GM18511 (cell line): ENCODE measurements at regions not wholly inside any gene's neighbourhood (a gene's known extent, or its start where the extent isn't known, plus 50 kb on each side); places are given as distances from the start of the nearest gene placed in this dataset.
A peak's percentile ranks its signal among the peaks of the same experiment; 100 is the strongest.

Source experiments
- ATAC-seq: cut with Tn5 transposase; IDR thresholded peaks from one replicate; pipeline ENCODE4 v1.9.1; 2021; ENCODE audit warnings: mild to moderate bottlenecking, moderate library complexity; ENCODE audit not compliant: unreplicated experiment

- ATAC-seq: peak; percentile 58
These were observed 55.6 kb upstream of the PPP2R5C start for GRCh38 chr14:101705733-101706508.

DNA sequence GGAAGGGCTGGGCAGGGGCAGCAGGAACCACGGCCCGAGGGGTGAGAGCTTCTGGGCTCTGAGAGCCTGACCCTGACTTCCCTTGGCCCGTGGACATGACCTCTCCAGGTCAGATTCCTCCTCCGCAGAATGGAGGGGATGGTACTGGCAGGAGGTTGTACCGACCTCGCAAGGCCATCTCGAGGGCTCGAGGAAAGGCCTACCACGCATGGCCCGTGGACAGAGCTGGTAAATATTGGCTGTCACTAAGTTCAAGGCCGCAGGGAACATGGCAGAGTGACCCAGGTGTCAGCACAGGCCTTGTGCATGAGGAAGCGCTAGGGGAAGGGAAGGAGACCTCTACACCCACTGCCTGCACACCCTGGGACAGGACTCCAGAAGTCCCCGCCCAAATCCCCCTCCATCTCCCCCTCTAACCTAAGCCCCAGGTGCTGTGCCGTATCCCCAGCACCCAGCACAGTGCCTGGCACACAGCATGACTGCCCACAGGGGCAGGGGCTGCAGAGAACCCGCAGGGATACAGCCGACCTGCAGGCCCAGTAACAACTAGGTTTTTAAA lies 54.9 kb upstream of the PPP2R5C start:
- no peak for ATAC-seq

DNA sequence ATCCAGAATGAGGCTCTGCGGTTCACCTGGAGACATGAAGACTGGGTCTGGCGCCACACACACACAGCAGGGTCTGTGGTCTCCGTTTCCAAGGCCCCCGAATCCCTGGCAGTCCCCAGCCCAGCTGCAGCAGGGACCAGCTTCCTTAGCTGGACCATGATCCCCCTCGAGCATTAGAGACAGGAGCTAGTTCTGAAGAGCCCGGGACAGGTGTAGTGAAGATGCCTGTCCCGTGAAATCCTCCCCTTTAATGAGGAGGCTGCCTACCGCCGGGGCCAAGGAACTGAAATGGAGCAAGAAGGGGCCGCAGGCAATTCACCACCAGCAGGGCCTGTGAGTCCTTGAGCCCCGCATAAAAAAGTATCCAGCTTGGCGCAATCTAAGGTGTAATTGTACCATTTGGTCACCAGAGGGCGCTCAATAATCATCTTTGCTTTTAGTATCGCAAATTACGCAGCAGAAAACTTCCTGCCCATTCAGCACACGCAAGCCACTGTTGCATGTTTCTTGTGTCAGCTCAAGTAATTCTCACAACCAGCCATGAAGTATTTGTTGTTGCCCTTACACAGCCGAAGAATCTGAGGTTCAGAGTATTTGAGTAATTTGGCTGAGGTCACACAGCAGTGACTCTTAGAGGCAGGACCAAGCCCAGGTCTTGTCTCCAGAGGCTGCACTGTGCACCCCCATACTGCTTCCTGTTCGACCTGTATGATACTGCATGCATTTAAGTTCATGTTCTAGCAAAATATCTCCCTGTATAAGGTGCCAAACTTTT lies 54.3 kb upstream of the PPP2R5C start:
- ATAC-seq: peak; percentile 55

GRCh38 chr14:101707863-101708620 lies 53.5 kb upstream of the PPP2R5C start:
- ATAC-seq: no peak

- ATAC-seq: no peak
These were observed 52.5 kb upstream of the PPP2R5C start for GRCh38 chr14:101708853-101709532.

GRCh38 chr14:101709533-101709881 lies 52.0 kb upstream of the PPP2R5C start:
- ATAC-seq: no peak

- ATAC-seq: no peak
These were observed 51.3 kb upstream of the PPP2R5C start for GRCh38 chr14:101709962-101710931.

DNA sequence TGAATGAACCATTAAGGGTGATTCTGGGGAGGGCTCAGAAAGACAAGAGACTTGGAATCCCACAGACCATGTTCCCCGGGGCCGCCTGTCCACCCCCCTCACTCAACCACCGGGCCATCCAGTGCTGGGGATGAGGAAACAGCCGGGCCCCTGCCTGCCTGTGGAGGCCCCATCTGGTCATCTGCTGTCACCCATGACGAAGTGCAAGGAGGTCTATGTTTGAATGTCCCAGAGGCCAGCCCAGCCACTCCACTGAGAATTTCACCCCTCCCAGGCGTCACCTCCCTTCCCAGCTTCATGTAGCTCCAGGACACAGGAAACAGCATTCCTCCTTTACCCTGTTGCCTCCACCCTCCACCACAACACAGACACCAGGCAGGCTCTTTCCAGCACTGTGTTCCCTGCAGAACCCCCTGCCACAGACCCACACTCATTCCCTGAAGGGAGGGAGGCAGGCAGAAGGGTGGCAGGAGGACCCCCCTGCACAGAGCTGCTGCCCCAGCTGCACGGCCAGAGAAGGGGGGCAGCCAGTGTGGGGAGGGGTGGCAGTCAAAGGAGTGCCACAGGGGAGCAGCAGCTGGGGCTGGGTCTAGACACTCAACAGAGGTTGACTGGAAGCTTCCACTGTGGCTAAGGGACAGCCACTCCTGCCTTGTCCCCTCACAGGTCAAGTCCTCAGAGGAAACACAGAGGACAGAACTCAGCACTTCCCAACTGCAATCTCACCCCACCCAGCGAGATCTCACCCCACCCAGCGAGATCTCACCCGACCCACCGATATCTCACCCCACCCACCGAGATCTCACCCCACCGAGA lies 50.3 kb upstream of the PPP2R5C start:
- ATAC-seq: no peak
